ENCODE measurements at regions not wholly inside any gene's neighbourhood (a gene's known extent, or its start where the extent isn't known, plus 50 kb on each side); places are given as distances from the start of the nearest gene placed in this dataset.

GRCh38 chr4:175176710-175177109 is 258.6 kb downstream of the ADAM29 start:
- no peak for FAIRE-seq
- ChIA-PET POLR2A (ENCODE audit: partially characterized antibody) (no interaction called here), CTCF (ENCODE audit: partially characterized antibody) (no interaction called here)
- no peak overlapping the region for H3K4ac ChIP-seq (replicated peaks; ENCODE audit: insufficient read length, low read depth, low read length)
- H4K8ac ChIP-seq (ENCODE audit: extremely low read depth, insufficient read depth, low read length) = no peak overlapping the region
- H3K23ac ChIP-seq (ENCODE audit: insufficient read length) = no peak overlapping the region
- no peaks in the 10 kb centered on the region for H3K23me2 ChIP-seq (ENCODE audit: low read depth, low read length)
- H3K79me1 ChIP-seq (ENCODE audit: low read depth, low read length) = no peaks in the 10 kb centered on the region
- H2AK5ac ChIP-seq (ENCODE audit: low read depth, low read length) = no peak overlapping the region
- H3K56ac ChIP-seq (replicated peaks; ENCODE audit: insufficient read length, low read depth, low read length) = no peak overlapping the region
- H3K18ac ChIP-seq (ENCODE audit: extremely low read depth, low read length) = no peak overlapping the region
- H3K9ac ChIP-seq (replicated peaks in 1 of 4; ENCODE audit: extremely low read depth in 1 of 4, low read depth in 3 of 4, low read length in 3 of 4) = no peak overlapping the region
- H3K27ac ChIP-seq (ENCODE audit: low read depth, low read length) = no peak overlapping the region
- H3K4me1 ChIP-seq (replicated peaks in 1 of 4; ENCODE audit: control insufficient read depth in 3 of 4, insufficient read depth in 4 of 4, low read length in 3 of 4) = no peaks in the 10 kb centered on the region
- no peak for DNase-seq (ENCODE audit: low read depth in 1 of 2, low spot score in 2 of 2)
- H4K5ac ChIP-seq (ENCODE audit: insufficient read length, low read depth, low read length) = no peak overlapping the region
- no peak overlapping the region for H4K91ac ChIP-seq (replicated peaks; ENCODE audit: insufficient read length, low read length)
- WGBS, 2 experiments (ENCODE audit: extremely low coverage in 1 of 2, insufficient coverage in 1 of 2, insufficient read length in 1 of 2, insufficient replicate concordance in 2 of 2, low coverage in 1 of 2, low lambda C conversion rate in 2 of 2, missing lambda C conversion rate in 1 of 2) = 93% methylated on average over 4 of the region's 4 CpGs; no CpG with 5 or more reads in 1 of the 2 experiments
- H2BK12ac ChIP-seq (ENCODE audit: low read depth, low read length) = no peak overlapping the region
- no peaks in the 10 kb centered on the region for H3K9me3 ChIP-seq (ENCODE audit: insufficient read depth in 2 of 2, low read depth in 1 of 2, low read length in 1 of 2)
- H3K79me2 ChIP-seq (ENCODE audit: control insufficient read depth in 1 of 2, insufficient read depth in 2 of 2, low read length in 2 of 2) = no peaks in the 10 kb centered on the region
- no peak overlapping the region for H3K4me3 ChIP-seq (ENCODE audit: extremely low read depth in 1 of 4, insufficient read depth in 2 of 4, low read depth in 3 of 4, low read length in 4 of 4)
- H3K14ac ChIP-seq (ENCODE audit: insufficient read length) = no peak overlapping the region
- no peak overlapping the region for H3K4me2 ChIP-seq (ENCODE audit: insufficient read depth in 1 of 2, low read depth in 2 of 2, low read length in 2 of 2)
- no peaks in the 10 kb centered on the region for H3K36me3 ChIP-seq (ENCODE audit: control insufficient read depth in 2 of 4, insufficient read depth in 4 of 4, low read length in 3 of 4)
- no peaks in the 10 kb centered on the region for H4K20me1 ChIP-seq (replicated peaks in 1 of 2; ENCODE audit: control insufficient read depth in 1 of 2, insufficient read depth in 2 of 2, low read length in 2 of 2)
- peaks cover 0 to 1% (median 0%) of the 10 kb centered on the region in 4 experiments; a peak in 1 of 7 replicates for H3K27me3 ChIP-seq (replicated peaks in 1 of 4; ENCODE audit: control insufficient read depth in 3 of 4, extremely low read depth in 1 of 4, insufficient read depth in 3 of 4, low read length in 3 of 4)
- H2BK20ac ChIP-seq (ENCODE audit: low read length) = no peak overlapping the region
- TF ChIP-seq KDM5A (IDR thresholded peaks at IDR 0.05; ENCODE audit: low read length) = no peak
- TF ChIP-seq RXRA (IDR thresholded peaks at IDR 0.05; ENCODE audit: insufficient read depth, low read depth, low read length) = no peak
- TF ChIP-seq CREB1 (IDR thresholded peaks at IDR 0.05) = no peak
- TF ChIP-seq POU5F1 (IDR thresholded peaks at IDR 0.05; ENCODE audit: low read depth, low read length) = no peak
- no peak for TF ChIP-seq HDAC2 (IDR thresholded peaks at IDR 0.05; ENCODE audit: borderline replicate concordance in 1 of 2, low read depth in 2 of 2, low read length in 2 of 2)
- TF ChIP-seq EZH2 (IDR thresholded peaks at IDR 0.05; ENCODE audit: low read depth, low read length, severe bottlenecking) = no peak
- no peak for TF ChIP-seq CEBPB (IDR thresholded peaks at IDR 0.05; ENCODE audit: low read depth, low read length)
- TF ChIP-seq KDM1A (IDR thresholded peaks at IDR 0.05; ENCODE audit: borderline replicate concordance, low read length) = no peak
- H2BK15ac ChIP-seq (ENCODE audit: low read length) = no peak overlapping the region
- 0 out of 2 replicates have a peak overlapping the region, but pooled peaks have one; percentile 12 for H2AFZ ChIP-seq (ENCODE audit: low read length)
- no peak overlapping the region for H2BK120ac ChIP-seq (replicated peaks; ENCODE audit: low read depth, low read length)
- no peak overlapping the region for H2BK5ac ChIP-seq (ENCODE audit: low read depth, low read length)

All from H1 (cell line).